ENCODE measurements at regions not wholly inside any gene's neighbourhood (a gene's known extent, or its start where the extent isn't known, plus 50 kb on each side); places are given as distances from the start of the nearest gene placed in this dataset.
"Not testable (repeated sequence)": the region's sequence is repeated elsewhere in the genome, so short reads cannot be mapped to it uniquely, and the experiment has no call there.

DNA sequence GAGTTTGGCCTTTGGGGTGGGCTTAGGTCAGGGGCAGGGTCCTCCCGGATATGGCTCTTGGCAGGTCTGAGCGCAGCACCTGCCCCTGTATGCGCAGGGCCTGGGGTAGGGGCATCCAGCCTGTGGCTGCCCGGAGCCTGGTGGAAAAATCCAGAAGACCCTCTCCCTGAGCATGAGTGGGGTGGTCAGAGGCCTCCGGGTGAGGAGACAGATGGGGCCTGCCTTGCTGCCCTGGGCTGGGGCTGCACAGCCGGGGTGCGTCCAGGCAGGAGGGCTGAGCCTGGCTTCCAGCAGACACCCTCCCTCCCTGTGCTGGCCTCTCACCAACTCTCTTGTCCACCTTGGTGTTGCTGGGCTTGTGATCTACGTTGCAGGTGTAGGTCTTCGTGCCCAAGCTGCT is 99.1 kb downstream of the TMEM121 start:
- TF ChIP-seq, protein P1, sequence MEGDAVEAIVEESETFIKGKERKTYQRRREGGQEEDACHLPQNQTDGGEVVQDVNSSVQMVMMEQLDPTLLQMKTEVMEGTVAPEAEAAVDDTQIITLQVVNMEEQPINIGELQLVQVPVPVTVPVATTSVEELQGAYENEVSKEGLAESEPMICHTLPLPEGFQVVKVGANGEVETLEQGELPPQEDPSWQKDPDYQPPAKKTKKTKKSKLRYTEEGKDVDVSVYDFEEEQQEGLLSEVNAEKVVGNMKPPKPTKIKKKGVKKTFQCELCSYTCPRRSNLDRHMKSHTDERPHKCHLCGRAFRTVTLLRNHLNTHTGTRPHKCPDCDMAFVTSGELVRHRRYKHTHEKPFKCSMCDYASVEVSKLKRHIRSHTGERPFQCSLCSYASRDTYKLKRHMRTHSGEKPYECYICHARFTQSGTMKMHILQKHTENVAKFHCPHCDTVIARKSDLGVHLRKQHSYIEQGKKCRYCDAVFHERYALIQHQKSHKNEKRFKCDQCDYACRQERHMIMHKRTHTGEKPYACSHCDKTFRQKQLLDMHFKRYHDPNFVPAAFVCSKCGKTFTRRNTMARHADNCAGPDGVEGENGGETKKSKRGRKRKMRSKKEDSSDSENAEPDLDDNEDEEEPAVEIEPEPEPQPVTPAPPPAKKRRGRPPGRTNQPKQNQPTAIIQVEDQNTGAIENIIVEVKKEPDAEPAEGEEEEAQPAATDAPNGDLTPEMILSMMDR (IDR thresholded peaks at IDR 0.05), result not testable (repeated sequence)
- TF ChIP-seq POLR2A (IDR thresholded peaks at IDR 0.05), result not testable (repeated sequence)

Measured in body of pancreas (tissue), 4 donors.